Thyroid gland (tissue), 4 donors: ENCODE measurements at regions not wholly inside any gene's neighbourhood (a gene's known extent, or its start where the extent isn't known, plus 50 kb on each side); places are given as distances from the start of the nearest gene placed in this dataset.

Experiments used
- CTCF ChIP-seq, 6 experiments: fragments of 200-600 bp in 3 of 6; fragments of 450-650 bp in 3 of 6; sonication (generic) in 3 of 6; IDR thresholded peaks; one replicate each; pipeline ENCODE4 v1.5.1; 2016 to 2019; ENCODE audit warnings: antibody characterized with exemption in 6 of 6, mild to moderate bottlenecking in 2 of 6, inconsistent platforms in 1 of 6, moderate library complexity in 1 of 6
- POLR2A ChIP-seq, 2 donors: fragments of 450-650 bp; IDR thresholded peaks; one replicate each; pipeline ENCODE4 v1.6.1; 2017; ENCODE audit warnings: antibody characterized with exemption in 2 of 2, mild to moderate bottlenecking in 2 of 2, moderate library complexity in 1 of 2

DNA sequence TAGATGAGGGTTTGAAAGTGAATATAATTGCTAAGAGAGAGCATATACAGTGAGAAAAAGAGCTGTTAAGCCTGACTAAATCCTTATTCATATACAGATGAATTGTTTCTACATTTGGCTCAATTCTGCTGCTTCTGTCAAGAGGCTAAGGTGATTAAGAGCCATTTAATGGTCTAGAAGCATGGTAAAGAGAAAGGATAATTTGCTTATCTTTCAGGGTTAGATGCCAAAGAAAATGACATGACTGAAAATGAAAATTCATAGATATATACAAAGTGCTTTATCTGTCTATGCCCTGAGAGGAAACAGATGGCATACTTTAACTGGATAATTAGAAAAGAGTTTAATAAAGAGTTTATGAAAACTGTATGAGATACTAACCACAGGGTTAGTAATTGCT is 834.9 kb downstream of the SLC6A15 start:
- no peak for TF ChIP-seq CTCF (IDR thresholded peaks at IDR 0.05)
- no peak for TF ChIP-seq POLR2A (IDR thresholded peaks at IDR 0.05)
